Thymus (tissue), 11 donors: ENCODE measurements at regions not wholly inside any gene's neighbourhood (a gene's known extent, or its start where the extent isn't known, plus 50 kb on each side); places are given as distances from the start of the nearest gene placed in this dataset.

Source experiments
- DNase-seq, 9 donors: peaks; one replicate each; pipeline ENCODE4 v3.0.0-alpha.2; 2013; ENCODE audit warnings: low spot score in 9 of 9, low read depth in 6 of 9, missing footprints in 1 of 9
- H3K27ac ChIP-seq, 2 donors: one replicate each; pipeline ENCODE4 v1.5.1; 2013; ENCODE audit warnings: control low read depth in 1 of 2, low read depth in 1 of 2, low read length in 1 of 2, mild to moderate bottlenecking in 1 of 2, moderate library complexity in 1 of 2
- H3K27me3 ChIP-seq, 2 donors: one replicate each; pipeline ENCODE4 v1.5.1; 2013; ENCODE audit warnings: low read length in 1 of 2; ENCODE audit not compliant: control insufficient read depth in 2 of 2, insufficient read depth in 1 of 2
- H3K36me3 ChIP-seq, 2 donors: one replicate each; pipeline ENCODE4 v1.5.1; 2013; ENCODE audit warnings: low read length in 1 of 2, mild to moderate bottlenecking in 1 of 2, moderate library complexity in 1 of 2; ENCODE audit not compliant: control insufficient read depth in 2 of 2, insufficient read depth in 2 of 2
- H3K4me1 ChIP-seq, 2 donors: one replicate each; pipeline ENCODE4 v1.5.1; 2013; ENCODE audit warnings: low read length in 2 of 2; ENCODE audit not compliant: control insufficient read depth in 2 of 2, insufficient read depth in 2 of 2
- H3K4me3 ChIP-seq, 2 donors: one replicate each; pipeline ENCODE4 v1.5.1; 2013; ENCODE audit warnings: low read length in 2 of 2, control low read depth in 1 of 2, mild to moderate bottlenecking in 1 of 2
- H3K9me3 ChIP-seq, 2 donors: one replicate each; pipeline ENCODE4 v1.5.1; 2013; ENCODE audit warnings: low read length in 1 of 2, mild to moderate bottlenecking in 1 of 2; ENCODE audit not compliant: control insufficient read depth in 2 of 2, insufficient read depth in 1 of 2
- WGBS: extraction: QIAGEN DNeasy Blood & Tissue Kit; methylation state at CpG from one replicate; pipeline ENCODE4 v1.1.7; 2013; 5-methylcytosine and 5-hydroxymethylcytosine counted together
- donor health status: healthy.

DNA sequence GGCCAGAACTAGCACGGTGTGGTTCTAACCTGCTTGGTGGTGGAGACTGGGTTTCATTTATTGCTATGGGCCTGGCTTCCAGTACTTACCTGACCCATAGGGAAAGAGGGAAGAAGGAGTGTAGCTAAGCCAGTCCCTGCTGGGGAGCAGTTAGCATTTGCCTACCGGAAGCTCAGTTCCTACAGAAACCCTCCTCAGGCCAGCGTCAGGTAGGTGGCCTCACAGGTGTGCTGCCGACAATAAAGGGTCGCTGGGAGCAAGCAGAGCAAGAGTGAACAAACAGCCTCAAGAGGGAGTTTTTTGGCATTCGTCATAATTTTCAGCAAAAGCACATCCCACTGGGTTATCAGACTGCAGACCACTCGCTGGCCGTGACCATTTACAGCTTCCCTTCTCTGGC is 740.6 kb upstream of the TENM3 start:
- no peak for DNase-seq
- Histone ChIP-seq H3K36me3 (no peaks in the 10 kb centered on the region), H3K27me3 (no peaks in the 10 kb centered on the region), H3K4me3 (no peak overlapping the region), H3K27ac (no peak overlapping the region), H3K4me1 (no peaks in the 10 kb centered on the region), H3K9me3 (no peaks in the 10 kb centered on the region)
- WGBS, result 89% methylated on average over 8 of the region's 8 CpGs

DNA sequence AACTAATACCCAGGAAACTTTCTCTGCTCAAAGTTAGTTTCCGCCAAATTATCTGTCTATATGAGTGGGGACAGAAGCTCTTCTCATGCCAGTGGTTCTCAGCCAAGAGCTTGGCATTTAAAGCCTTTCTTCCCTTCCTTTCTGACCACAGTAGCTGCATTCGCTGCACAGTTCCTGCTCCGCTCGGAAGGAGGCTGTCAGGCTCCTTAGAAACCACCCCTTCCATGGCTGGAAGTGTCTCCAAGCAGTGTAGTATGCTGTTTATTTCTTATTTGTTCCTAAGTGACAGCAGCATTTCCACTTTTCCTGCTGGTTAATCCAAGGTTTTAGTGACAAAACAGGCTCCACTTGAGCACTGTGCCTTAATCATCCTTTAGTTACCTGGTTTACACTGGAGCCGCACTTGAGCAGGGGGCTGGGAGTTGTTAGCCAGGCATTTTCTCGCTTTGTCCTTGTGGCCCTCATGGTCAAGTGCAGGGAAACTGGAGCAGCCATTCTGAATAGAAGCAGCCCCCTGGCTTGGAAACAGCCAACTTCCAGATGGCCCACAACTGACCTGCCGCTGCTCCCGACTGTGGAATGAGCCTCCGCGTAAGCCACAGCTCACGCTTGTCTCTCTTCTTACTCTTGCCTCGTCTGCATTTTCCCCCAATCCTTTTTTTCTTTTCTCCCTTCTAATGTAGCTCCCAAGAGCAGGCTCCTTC is 739.4 kb upstream of the TENM3 start:
- no peaks in the 10 kb centered on the region for H3K27me3 ChIP-seq
- H3K4me1 ChIP-seq, result no peaks in the 10 kb centered on the region
- H3K4me3 ChIP-seq, result no peak overlapping the region
- H3K9me3 ChIP-seq, result no peaks in the 10 kb centered on the region
- H3K36me3 ChIP-seq, result no peaks in the 10 kb centered on the region
- no peak overlapping the region for H3K27ac ChIP-seq
- 80% methylated on average over 12 of the region's 12 CpGs for WGBS
- no peak for DNase-seq

DNA sequence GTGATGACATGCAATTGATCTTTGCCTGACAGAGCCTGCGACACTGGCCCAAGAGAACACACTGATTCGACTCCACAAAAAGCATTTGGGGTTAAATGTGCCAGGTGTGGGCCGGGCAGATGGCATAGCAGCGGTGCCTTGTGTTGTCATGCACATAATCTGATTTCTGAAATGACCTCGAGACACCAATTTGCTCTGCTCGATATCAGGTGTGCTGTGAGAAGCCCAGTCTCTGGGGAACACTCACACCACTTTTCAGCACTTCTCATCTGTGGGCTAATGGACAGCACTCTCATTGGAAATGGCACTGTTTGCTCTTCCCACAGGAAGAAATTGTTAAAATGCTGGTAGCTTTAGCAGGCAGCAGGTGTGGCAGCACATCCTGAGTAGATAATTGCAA is 738.3 kb upstream of the TENM3 start:
- DNase-seq, result no peak
- 91% methylated on average over 6 of the region's 6 CpGs for WGBS
- Histone ChIP-seq H3K27me3 (no peaks in the 10 kb centered on the region), H3K27ac (no peak overlapping the region), H3K9me3 (no peaks in the 10 kb centered on the region), H3K4me3 (no peak overlapping the region), H3K4me1 (no peaks in the 10 kb centered on the region), H3K36me3 (no peaks in the 10 kb centered on the region)

DNA sequence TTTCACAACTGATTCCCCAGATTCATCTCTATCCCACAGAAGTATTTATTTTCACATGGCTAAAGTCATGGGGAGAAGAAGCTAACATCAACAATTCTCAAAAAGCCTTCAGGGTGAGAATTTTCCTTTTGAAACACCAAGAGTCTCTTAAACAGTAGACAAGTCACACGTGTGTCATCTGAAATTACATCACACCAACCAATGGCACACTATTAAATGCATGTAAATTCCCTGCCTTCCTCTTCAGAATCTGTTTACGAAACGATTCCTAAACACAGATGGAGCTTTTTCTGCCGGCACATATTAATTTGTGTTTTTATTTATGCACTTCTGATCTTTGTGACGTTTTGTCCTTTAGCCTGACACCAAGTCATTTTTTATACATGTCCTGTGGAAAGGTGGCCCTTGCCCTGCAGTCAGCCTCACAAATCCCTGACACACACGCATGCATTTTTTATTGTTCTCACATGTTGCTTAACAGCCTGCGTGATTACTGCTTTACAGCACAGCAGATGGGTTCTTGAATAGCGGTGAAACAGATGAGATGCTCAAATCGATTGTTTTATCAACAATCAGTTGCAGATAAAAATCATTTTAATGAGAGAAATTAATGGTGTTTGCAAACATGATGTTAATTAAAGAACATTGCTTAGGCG is 735.9 kb upstream of the TENM3 start:
- Histone ChIP-seq H3K27me3 (no peaks in the 10 kb centered on the region), H3K4me3 (no peak overlapping the region), H3K36me3 (no peaks in the 10 kb centered on the region), H3K4me1 (no peaks in the 10 kb centered on the region), H3K27ac (no peak overlapping the region), H3K9me3 (no peaks in the 10 kb centered on the region)
- no peak for DNase-seq
- WGBS, result 90% methylated on average over 10 of the region's 10 CpGs

DNA sequence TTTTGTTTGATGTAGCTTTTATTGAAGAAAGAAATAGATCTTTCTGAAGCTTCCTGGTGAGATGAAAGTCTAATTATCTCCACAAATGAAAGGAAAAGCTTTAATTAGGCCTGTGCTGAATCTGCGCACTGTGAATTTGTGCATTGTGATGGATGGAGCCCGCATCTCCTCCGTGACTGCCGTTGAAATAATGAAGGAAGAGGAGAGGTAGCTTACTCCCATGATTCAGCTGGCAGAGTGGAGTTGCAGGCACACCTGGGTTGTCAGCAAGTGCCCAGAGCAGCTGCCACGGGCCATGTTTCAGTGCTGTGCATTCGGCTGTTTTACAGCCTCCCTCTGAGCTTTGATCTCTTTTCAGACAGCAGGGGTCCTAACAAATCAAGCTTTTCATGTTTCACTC is 735.3 kb upstream of the TENM3 start:
- Histone ChIP-seq H3K4me3 (no peak overlapping the region), H3K36me3 (no peaks in the 10 kb centered on the region), H3K4me1 (no peaks in the 10 kb centered on the region), H3K27ac (no peak overlapping the region), H3K27me3 (no peaks in the 10 kb centered on the region), H3K9me3 (no peaks in the 10 kb centered on the region)
- WGBS, result 86% methylated on average over 6 of the region's 6 CpGs
- DNase-seq, result no peak

DNA sequence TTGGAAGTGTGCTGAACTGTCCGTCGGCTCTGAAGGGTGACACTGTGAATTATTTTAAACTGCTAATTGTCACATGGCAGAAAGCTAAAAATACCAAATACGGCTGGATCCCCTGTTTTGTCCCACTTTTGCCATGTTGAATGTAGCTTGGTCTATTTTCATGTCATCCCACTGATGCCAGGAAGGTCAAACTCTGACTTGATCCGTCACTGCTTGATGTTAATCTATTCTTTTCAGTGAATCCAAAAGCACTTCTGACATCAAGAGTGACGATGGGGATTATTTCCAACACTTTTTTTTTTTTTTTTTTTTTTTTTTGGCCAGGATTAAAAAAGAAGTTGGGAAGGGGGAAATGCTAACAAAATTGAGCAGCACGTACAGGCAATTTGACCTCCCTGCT is 734.6 kb upstream of the TENM3 start:
- Histone ChIP-seq H3K9me3 (no peaks in the 10 kb centered on the region), H3K4me3 (no peak overlapping the region), H3K27me3 (no peaks in the 10 kb centered on the region), H3K36me3 (no peaks in the 10 kb centered on the region), H3K27ac (no peak overlapping the region), H3K4me1 (no peaks in the 10 kb centered on the region)
- 91% methylated on average over 6 of the region's 6 CpGs for WGBS
- no peak for DNase-seq

DNA sequence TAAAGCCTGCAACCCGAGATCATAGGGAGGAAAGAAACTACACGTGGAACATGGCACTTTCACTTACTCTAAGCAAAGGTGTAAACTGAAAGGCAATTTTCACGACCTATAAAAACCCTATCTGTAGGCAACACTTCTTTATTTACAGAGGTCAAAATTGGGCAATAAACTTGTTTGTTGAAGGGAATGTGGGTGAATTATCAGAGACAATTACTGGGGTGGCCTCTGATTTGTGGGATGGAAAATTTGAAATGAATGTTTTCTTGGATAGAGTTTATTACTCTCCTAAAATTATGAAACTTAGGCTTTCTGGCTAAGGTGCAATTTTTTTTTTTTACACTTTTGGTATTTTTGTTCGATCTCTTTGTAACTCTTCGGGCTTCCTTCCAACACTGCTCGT is 734.1 kb upstream of the TENM3 start:
- no peaks in the 10 kb centered on the region for H3K9me3 ChIP-seq
- no peak overlapping the region for H3K27ac ChIP-seq
- WGBS, result 75% methylated on average over 6 of the region's 6 CpGs
- H3K27me3 ChIP-seq, result no peaks in the 10 kb centered on the region
- DNase-seq, result no peak
- H3K4me3 ChIP-seq, result no peak overlapping the region
- no peaks in the 10 kb centered on the region for H3K4me1 ChIP-seq
- no peaks in the 10 kb centered on the region for H3K36me3 ChIP-seq

DNA sequence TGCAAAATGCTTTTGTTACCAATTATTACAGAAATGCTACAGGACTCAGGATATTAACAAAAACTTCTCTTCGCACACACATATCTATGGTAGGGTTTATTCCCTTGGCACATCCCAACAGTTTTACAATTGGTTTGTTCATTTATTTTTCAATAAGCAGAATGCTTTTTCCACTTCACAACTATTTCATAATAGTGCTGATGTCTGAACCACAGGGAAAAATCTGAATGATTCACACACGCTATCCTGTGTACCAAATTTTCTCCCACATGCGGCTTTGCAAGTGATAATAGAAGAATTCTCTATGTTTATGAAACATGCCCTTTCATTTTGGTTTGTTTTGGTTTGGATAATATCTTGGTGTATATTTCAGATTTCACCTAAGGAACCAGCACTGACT is 725.7 kb upstream of the TENM3 start:
- H3K27me3 ChIP-seq, result no peaks in the 10 kb centered on the region
- no peaks in the 10 kb centered on the region for H3K4me1 ChIP-seq
- H3K9me3 ChIP-seq, result no peaks in the 10 kb centered on the region
- no peaks in the 10 kb centered on the region for H3K36me3 ChIP-seq
- DNase-seq, result no peak
- no peak overlapping the region for H3K4me3 ChIP-seq
- H3K27ac ChIP-seq, result no peak overlapping the region
- 96% methylated on average over 3 of the region's 3 CpGs for WGBS

DNA sequence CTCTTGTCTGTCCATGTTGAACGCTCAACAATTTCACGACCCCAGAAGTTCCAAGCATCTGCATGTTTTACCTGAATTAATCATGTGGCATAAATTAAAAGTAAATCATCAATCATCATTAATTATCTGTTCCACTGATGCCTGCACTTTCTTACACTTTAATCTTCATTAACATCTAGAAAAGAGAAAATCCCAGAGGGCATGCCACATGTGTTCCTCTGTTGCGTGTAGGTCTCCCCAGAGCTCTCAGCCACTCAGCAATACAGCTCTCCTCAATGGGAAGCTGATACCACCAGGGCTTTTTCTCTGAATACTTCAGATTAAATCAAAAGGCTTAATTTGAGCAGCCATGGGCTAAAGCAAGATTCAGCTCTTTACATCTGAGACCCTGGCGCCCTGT is 722.4 kb upstream of the TENM3 start:
- Histone ChIP-seq H3K4me3 (no peak overlapping the region), H3K4me1 (no peaks in the 10 kb centered on the region), H3K36me3 (no peaks in the 10 kb centered on the region), H3K9me3 (no peaks in the 10 kb centered on the region), H3K27ac (no peak overlapping the region), H3K27me3 (no peaks in the 10 kb centered on the region)
- no peak for DNase-seq
- 94% methylated on average over 4 of the region's 4 CpGs for WGBS
